A549 (cell line): ENCODE measurements at regions not wholly inside any gene's neighbourhood (a gene's known extent, or its start where the extent isn't known, plus 50 kb on each side); places are given as distances from the start of the nearest gene placed in this dataset.

Source experiments
- ATAC-seq, 2 experiments: fragments of 200-7000 bp in 1 of 2; fragments of >200 bp in 1 of 2; cut with Nextera tagmentation in 1 of 2; cut with Tn5 transposase in 1 of 2; 3 replicates each; pipeline versions ENCODE4 v1.8.0 to v1.9.1; 2018 to 2020; ENCODE audit warnings: mild to moderate bottlenecking in 1 of 2, moderate library complexity in 1 of 2
- CTCF ChIA-PET: fragments of 300-600 bp; sonication (Branson Sonifier 250); formaldehyde crosslinking; extraction: SDS; loops from one replicate; lab custom pipeline; 2021; ENCODE audit warnings: antibody characterized with exemption, inconsistent platforms; lab: Yijun Ruan, JAX
- POLR2A ChIA-PET: fragments of 350-600 bp; formaldehyde crosslinking; extraction: SDS; loops from one replicate; lab custom pipeline; 2021; ENCODE audit warnings: antibody characterized with exemption, inconsistent platforms; lab: Yijun Ruan, JAX
- DNase-seq, 2 experiments: peaks; one replicate each; pipeline versions ENCODE4 v3.0.0 to v3.0.0-alpha.2; 2011 to 2016; ENCODE audit warnings: low read depth in 1 of 2, low spot score in 1 of 2
- FAIRE-seq: peaks from 2 replicates; lab custom pipeline; 2011; peaks lifted over from hg19 to GRCh38; lab: Jason Lieb, UNC
- H3K27ac ChIP-seq, 2 experiments: fragments of >200 bp; sonication (Bioruptor Twin); formaldehyde crosslinking; 3 replicates each; pipeline ENCODE4 v1.5.1; 2016 to 2017
- H3K4me1 ChIP-seq: fragments of >200 bp; sonication (Bioruptor Twin); formaldehyde crosslinking; 3 replicates; pipeline ENCODE4 v1.6.1; 2016
- H3K4me2 ChIP-seq: fragments of >200 bp; sonication (Bioruptor Twin); formaldehyde crosslinking; 3 replicates; pipeline ENCODE4 v1.6.1; 2016
- H3K4me3 ChIP-seq: fragments of >200 bp; sonication (Bioruptor Twin); formaldehyde crosslinking; 3 replicates; pipeline ENCODE4 v1.5.1; 2016
- H3K9me3 ChIP-seq: fragments of >200 bp; sonication (Bioruptor Twin); formaldehyde crosslinking; 3 replicates; pipeline ENCODE4 v1.6.1; 2016
- CBX2 ChIP-seq: fragments of 200-600 bp; sonication (generic); IDR thresholded peaks from 2 replicates; pipeline ENCODE4 v1.6.1; 2016; ENCODE audit warnings: low read depth, mild to moderate bottlenecking, borderline replicate concordance
- CEBPB ChIP-seq, 2 experiments: fragments of >200 bp in 1 of 2; sonication (Bioruptor Twin) in 1 of 2; formaldehyde crosslinking in 1 of 2; IDR thresholded peaks; 2 replicates each; pipeline ENCODE4 v1.6.1; 2012 to 2016
- CHD2 ChIP-seq: fragments of 150-350 bp; IDR thresholded peaks from 2 replicates; pipeline ENCODE4 v1.6.1; 2014; ENCODE audit warnings: low read length; ENCODE audit not compliant: partially characterized antibody
- CTCF ChIP-seq: fragments of >200 bp; sonication (Bioruptor Twin); formaldehyde crosslinking; IDR thresholded peaks from 3 replicates; pipeline ENCODE4 v1.5.1; 2016
- E2F6 ChIP-seq: IDR thresholded peaks from 2 replicates; pipeline ENCODE4 v1.6.1; 2012; ENCODE audit warnings: low read depth, borderline replicate concordance
- EHMT2 ChIP-seq: fragments of 200-600 bp; sonication (generic); IDR thresholded peaks from 2 replicates; pipeline ENCODE4 v1.6.1; 2016; ENCODE audit warnings: antibody characterized with exemption, low read depth, mild to moderate bottlenecking, moderate library complexity
- ESRRA ChIP-seq: fragments of 150-350 bp; IDR thresholded peaks from 2 replicates; pipeline ENCODE4 v1.6.1; 2014; ENCODE audit warnings: mild to moderate bottlenecking, low read length, borderline replicate concordance
- FOSB ChIP-seq: fragments of 250-450 bp; sonication (Bioruptor Pico); IDR thresholded peaks from 2 replicates; pipeline ENCODE4 v1.5.0; 2020; ENCODE audit warnings: mild to moderate bottlenecking, moderate library complexity
- FOSL2 ChIP-seq, 2 experiments: fragments of 450-650 bp in 1 of 2; fragments of >200 bp in 1 of 2; sonication (Bioruptor Twin) in 1 of 2; formaldehyde crosslinking; IDR thresholded peaks; 2 replicates each; pipeline versions ENCODE4 v1.5.0 to v1.6.1; 2016 to 2020; ENCODE audit warnings: mild to moderate bottlenecking in 1 of 2, moderate library complexity in 1 of 2
- HES2 ChIP-seq: fragments of >200 bp; sonication (Bioruptor Twin); formaldehyde crosslinking; IDR thresholded peaks from 2 replicates; pipeline ENCODE4 v1.6.1; 2016
- HOXA7 ChIP-seq: fragments of 250-450 bp; sonication (Bioruptor Pico); IDR thresholded peaks from 2 replicates; pipeline ENCODE4 v1.5.0; 2020; ENCODE audit warnings: mild to moderate bottlenecking, moderate library complexity
- HOXB13 ChIP-seq: fragments of 250-450 bp; sonication (Bioruptor Pico); IDR thresholded peaks from 2 replicates; pipeline ENCODE4 v1.5.0; 2020; ENCODE audit warnings: low read depth, mild to moderate bottlenecking, moderate library complexity
- JUN ChIP-seq, 2 experiments: fragments of >200 bp; sonication (Bioruptor Twin); formaldehyde crosslinking; IDR thresholded peaks; 2 replicates in 1 of 2; 3 replicates in 1 of 2; pipeline ENCODE4 v1.6.1; 2016 to 2017
- JUNB ChIP-seq: fragments of >200 bp; sonication (Bioruptor Twin); formaldehyde crosslinking; IDR thresholded peaks from 2 replicates; pipeline ENCODE4 v1.6.1; 2016
- KDM5A ChIP-seq: fragments of 200-600 bp; sonication (generic); IDR thresholded peaks from 2 replicates; pipeline ENCODE4 v1.6.1; 2016; ENCODE audit warnings: antibody characterized with exemption, mild to moderate bottlenecking
- MAFK ChIP-seq: fragments of 450-650 bp; IDR thresholded peaks from 2 replicates; pipeline ENCODE4 v1.6.1; 2014; ENCODE audit not compliant: partially characterized antibody
- PBX3 ChIP-seq: IDR thresholded peaks from 2 replicates; pipeline ENCODE4 v1.6.1; 2012
- PHF8 ChIP-seq: fragments of 200-600 bp; sonication (generic); IDR thresholded peaks from 2 replicates; pipeline ENCODE4 v1.6.1; 2016; ENCODE audit warnings: low read depth, mild to moderate bottlenecking, antibody characterized with exemption, moderate library complexity, borderline replicate concordance
- POLR2AphosphoS2 ChIP-seq: conservative IDR thresholded peaks from 2 replicates; pipeline ENCODE4 v1.6.1; 2012; ENCODE audit warnings: low read length, improper control_type of control experiment, inconsistent platforms
- REST ChIP-seq: fragments of 200-600 bp; sonication (generic); IDR thresholded peaks from 2 replicates; pipeline ENCODE4 v1.6.1; 2016; ENCODE audit warnings: antibody characterized with exemption, mild to moderate bottlenecking, moderate library complexity
- RFX5 ChIP-seq: fragments of 450-650 bp; IDR thresholded peaks from 2 replicates; pipeline ENCODE4 v1.7.1; 2014; ENCODE audit warnings: antibody characterized with exemption, mild to moderate bottlenecking, moderate library complexity
- RNF2 ChIP-seq: fragments of 200-600 bp; sonication (generic); IDR thresholded peaks from 2 replicates; pipeline ENCODE4 v1.6.1; 2016; ENCODE audit warnings: low read depth, mild to moderate bottlenecking, antibody characterized with exemption, moderate library complexity, borderline replicate concordance
- SMC3 ChIP-seq: fragments of >200 bp; sonication (Bioruptor Twin); formaldehyde crosslinking; IDR thresholded peaks from 3 replicates; pipeline ENCODE4 v1.6.1; 2018; ENCODE audit warnings: inconsistent platforms
- TFCP2L1 ChIP-seq: fragments of 250-450 bp; sonication (Bioruptor Pico); IDR thresholded peaks from 2 replicates; pipeline ENCODE4 v1.5.0; 2021; ENCODE audit warnings: mild to moderate bottlenecking
- TP53 ChIP-seq: fragments of 250-450 bp; sonication (Bioruptor Pico); IDR thresholded peaks from 2 replicates; pipeline ENCODE4 v1.5.0; 2021; ENCODE audit warnings: mild to moderate bottlenecking, moderate library complexity
- USF2 ChIP-seq: fragments of 450-650 bp; IDR thresholded peaks from 2 replicates; pipeline ENCODE4 v1.6.1; 2014; ENCODE audit warnings: antibody characterized with exemption
- ZNF302 ChIP-seq: fragments of 250-450 bp; sonication (Bioruptor Pico); IDR thresholded peaks from 2 replicates; pipeline ENCODE4 v1.9.0; 2021; ENCODE audit warnings: inconsistent platforms, mild to moderate bottlenecking, moderate library complexity
- WGBS: methylation state at CpG from one replicate; pipeline ENCODE4 v1.1.6; 2017; ENCODE audit errors: missing lambda C conversion rate; 5-methylcytosine and 5-hydroxymethylcytosine counted together

- H3K27ac ChIP-seq, result no peak overlapping the region
- ChIA-PET POLR2A (no interaction called here), CTCF (no interaction called here)
- TF ChIP-seq FOSB (CRISPR knock-in tag), result no peak
- no peak for TF ChIP-seq CHD2
- no peak for TF ChIP-seq POLR2AphosphoS2
- no peak for TF ChIP-seq ZNF302 (CRISPR knock-in tag)
- no peak for TF ChIP-seq REST
- no peak for TF ChIP-seq TFCP2L1 (CRISPR knock-in tag)
- TF ChIP-seq SMC3, result no peak
- TF ChIP-seq RFX5, result no peak
- TF ChIP-seq PBX3, result no peak
- no peak for TF ChIP-seq CEBPB (IDR thresholded peaks at IDR 0.05)
- TF ChIP-seq E2F6, result no peak
- no peak for TF ChIP-seq JUNB
- no peak for TF ChIP-seq FOSL2 (IDR thresholded peaks at IDR 0.05)
- TF ChIP-seq FOSL2 (CRISPR knock-in tag; IDR thresholded peaks at IDR 0.05), result no peak
- TF ChIP-seq TP53 (CRISPR knock-in tag), result no peak
- no peak for TF ChIP-seq HES2
- no peak for TF ChIP-seq MAFK
- TF ChIP-seq CBX2, result no peak
- DNase-seq (no peak), FAIRE-seq (no peak), ATAC-seq (no peak)
- H3K9me3 ChIP-seq, result no peaks in the 10 kb centered on the region
- 0% methylated on average over 1 of the region's 1 CpG for WGBS
- H3K4me1 ChIP-seq, result no peaks in the 10 kb centered on the region
- no peak overlapping the region for H3K4me2 ChIP-seq
- H3K4me3 ChIP-seq, result no peak overlapping the region
Observed at GRCh38 chr6:50362706-50363105, 313.0 kb upstream of the DEFB112 start.

GRCh38 chr6:50369996-50370395, 320.3 kb upstream of the DEFB112 start:
- DNase-seq (no peak), ATAC-seq (no peak), FAIRE-seq (no peak)
- Histone ChIP-seq H3K4me1 (no peaks in the 10 kb centered on the region), H3K27ac (no peak overlapping the region), H3K9me3 (no peaks in the 10 kb centered on the region), H3K4me3 (no peak overlapping the region), H3K4me2 (no peak overlapping the region)
- POLR2A ChIA-PET, result no interaction called here
- CTCF ChIA-PET, result no interaction called here
- no peak for TF ChIP-seq KDM5A
- no peak for TF ChIP-seq PHF8
- no peak for TF ChIP-seq RNF2
- TF ChIP-seq TFCP2L1 (CRISPR knock-in tag), result no peak
- TF ChIP-seq CTCF, result no peak
- TF ChIP-seq HOXA7 (CRISPR knock-in tag), result no peak
- no peak for TF ChIP-seq TP53 (CRISPR knock-in tag)
- TF ChIP-seq ESRRA, result no peak
- no peak for TF ChIP-seq JUN (IDR thresholded peaks at IDR 0.05)
- TF ChIP-seq USF2, result no peak
- no peak for TF ChIP-seq RFX5
- TF ChIP-seq EHMT2, result no peak
- no peak for TF ChIP-seq JUNB
- TF ChIP-seq HOXB13 (CRISPR knock-in tag), result no peak
- TF ChIP-seq CBX2, result no peak
